Neural cell (in vitro differentiated cells): ENCODE measurements at regions not wholly inside any gene's neighbourhood (a gene's known extent, or its start where the extent isn't known, plus 50 kb on each side); places are given as distances from the start of the nearest gene placed in this dataset.

ENCODE experiments used
- CTCF ChIP-seq: fragments of 450-650 bp; IDR thresholded peaks from 2 replicates; pipeline ENCODE4 v1.5.1; 2014; ENCODE audit warnings: antibody characterized with exemption, mild to moderate bottlenecking, moderate library complexity; ENCODE audit not compliant: poor library complexity, severe bottlenecking
- EP300 ChIP-seq: fragments of 450-650 bp; conservative IDR thresholded peaks from 2 replicates; pipeline ENCODE4 v1.6.1; 2014; ENCODE audit warnings: antibody characterized with exemption, mild to moderate bottlenecking, moderate library complexity; ENCODE audit not compliant: poor library complexity, severe bottlenecking
- EZH2 ChIP-seq: fragments of 200-600, 300-800 bp; shearing (Covaris generic), sonication (generic); IDR thresholded peaks from 2 replicates; pipeline ENCODE4 v1.6.1; 2014; ENCODE audit warnings: antibody characterized with exemption, low read length, borderline replicate concordance, mild to moderate bottlenecking; ENCODE audit not compliant: insufficient read depth, poor library complexity, severe bottlenecking
- MXI1 ChIP-seq: fragments of 450-650 bp; conservative IDR thresholded peaks from 2 replicates; pipeline ENCODE4 v1.6.1; 2014; ENCODE audit warnings: antibody characterized with exemption, mild to moderate bottlenecking; ENCODE audit not compliant: poor library complexity, severe bottlenecking
- POLR2AphosphoS5 ChIP-seq: IDR thresholded peaks from 2 replicates; pipeline ENCODE4 v1.6.1; 2012
- SMC3 ChIP-seq: fragments of 450-650 bp; conservative IDR thresholded peaks from 2 replicates; pipeline ENCODE4 v1.6.1; 2014; ENCODE audit warnings: antibody characterized with exemption, mild to moderate bottlenecking, moderate library complexity; ENCODE audit not compliant: poor library complexity

GRCh38 chr12:47352067-47352466 lies 272.3 kb upstream of the AMIGO2 start:
- TF ChIP-seq CTCF (no peak), EP300 (no peak), POLR2AphosphoS5 (no peak), EZH2 (no peak), SMC3 (no peak), MXI1 (no peak)
